HG03378 (cell line): ENCODE measurements at regions not wholly inside any gene's neighbourhood (a gene's known extent, or its start where the extent isn't known, plus 50 kb on each side); places are given as distances from the start of the nearest gene placed in this dataset.
"Not testable (repeated sequence)": the region's sequence is repeated elsewhere in the genome, so short reads cannot be mapped to it uniquely, and the experiment has no call there.

Source experiments
- ATAC-seq: cut with Tn5 transposase; IDR thresholded peaks from one replicate; pipeline ENCODE4 v1.9.1; 2021; ENCODE audit warnings: mild to moderate bottlenecking, moderate library complexity; ENCODE audit not compliant: unreplicated experiment

- no peak for ATAC-seq
These were observed 852.5 kb upstream of the LRATD1 start for GRCh38 chr2:13779996-13780395.

GRCh38 chr2:13791019-13791547 lies 841.4 kb upstream of the LRATD1 start:
- ATAC-seq = no peak

GRCh38 chr2:13806539-13806938 lies 826.0 kb upstream of the LRATD1 start:
- ATAC-seq = no peak

GRCh38 chr2:13813236-13813635 lies 819.3 kb upstream of the LRATD1 start:
- ATAC-seq = no peak

GRCh38 chr2:13818002-13818401 lies 814.5 kb upstream of the LRATD1 start:
- no peak for ATAC-seq

- no peak for ATAC-seq
These were observed 812.6 kb upstream of the LRATD1 start for GRCh38 chr2:13819896-13820295.

- no peak for ATAC-seq
These were observed 811.1 kb upstream of the LRATD1 start for GRCh38 chr2:13821255-13821880.

- ATAC-seq = no peak
These were observed 810.2 kb upstream of the LRATD1 start for GRCh38 chr2:13822365-13822764.

- no peak for ATAC-seq
These were observed 806.1 kb upstream of the LRATD1 start for GRCh38 chr2:13826314-13826853.

GRCh38 chr2:13858626-13859025 lies 773.9 kb upstream of the LRATD1 start:
- ATAC-seq = no peak

GRCh38 chr2:13868275-13868674 lies 764.2 kb upstream of the LRATD1 start:
- not testable (repeated sequence) for ATAC-seq

GRCh38 chr2:13876491-13877037 lies 756.0 kb upstream of the LRATD1 start:
- ATAC-seq = no peak

- ATAC-seq = no peak
These were observed 754.9 kb upstream of the LRATD1 start for GRCh38 chr2:13877571-13877970.

GRCh38 chr2:13884291-13884976 lies 748.1 kb upstream of the LRATD1 start:
- no peak for ATAC-seq

GRCh38 chr2:13901526-13901925 lies 731.0 kb upstream of the LRATD1 start:
- no peak for ATAC-seq

GRCh38 chr2:13905831-13906230 lies 726.7 kb upstream of the LRATD1 start:
- ATAC-seq = no peak

- no peak for ATAC-seq
These were observed 716.5 kb upstream of the LRATD1 start for GRCh38 chr2:13916066-13916465.

GRCh38 chr2:13917958-13918357 lies 714.6 kb upstream of the LRATD1 start:
- ATAC-seq = no peak

GRCh38 chr2:13919981-13920382 lies 712.5 kb upstream of the LRATD1 start:
- ATAC-seq = no peak

GRCh38 chr2:13921245-13921644 lies 711.3 kb upstream of the LRATD1 start:
- no peak for ATAC-seq

GRCh38 chr2:13923823-13924222 lies 708.7 kb upstream of the LRATD1 start:
- ATAC-seq = no peak

GRCh38 chr2:13942111-13942510 lies 690.4 kb upstream of the LRATD1 start:
- ATAC-seq = no peak
